ENCODE measurements at regions not wholly inside any gene's neighbourhood (a gene's known extent, or its start where the extent isn't known, plus 50 kb on each side); places are given as distances from the start of the nearest gene placed in this dataset.

- Mint-ChIP-seq H3K4me1 (no peaks in the 10 kb centered on the region), H3K36me3 (ENCODE audit: low read depth) (no peaks in the 10 kb centered on the region), H3K9me3 (peaks cover 2% of the 10 kb centered on the region), H3K27ac (ENCODE audit: unreplicated experiment) (no peak overlapping the region), H3K27me3 (ENCODE audit: low read depth) (peaks cover 36% of the 10 kb centered on the region), H3K4me3 (no peak overlapping the region)
- no peak for DNase-seq (ENCODE audit: low read depth, low spot score)
- TF ChIP-seq, protein P1, sequence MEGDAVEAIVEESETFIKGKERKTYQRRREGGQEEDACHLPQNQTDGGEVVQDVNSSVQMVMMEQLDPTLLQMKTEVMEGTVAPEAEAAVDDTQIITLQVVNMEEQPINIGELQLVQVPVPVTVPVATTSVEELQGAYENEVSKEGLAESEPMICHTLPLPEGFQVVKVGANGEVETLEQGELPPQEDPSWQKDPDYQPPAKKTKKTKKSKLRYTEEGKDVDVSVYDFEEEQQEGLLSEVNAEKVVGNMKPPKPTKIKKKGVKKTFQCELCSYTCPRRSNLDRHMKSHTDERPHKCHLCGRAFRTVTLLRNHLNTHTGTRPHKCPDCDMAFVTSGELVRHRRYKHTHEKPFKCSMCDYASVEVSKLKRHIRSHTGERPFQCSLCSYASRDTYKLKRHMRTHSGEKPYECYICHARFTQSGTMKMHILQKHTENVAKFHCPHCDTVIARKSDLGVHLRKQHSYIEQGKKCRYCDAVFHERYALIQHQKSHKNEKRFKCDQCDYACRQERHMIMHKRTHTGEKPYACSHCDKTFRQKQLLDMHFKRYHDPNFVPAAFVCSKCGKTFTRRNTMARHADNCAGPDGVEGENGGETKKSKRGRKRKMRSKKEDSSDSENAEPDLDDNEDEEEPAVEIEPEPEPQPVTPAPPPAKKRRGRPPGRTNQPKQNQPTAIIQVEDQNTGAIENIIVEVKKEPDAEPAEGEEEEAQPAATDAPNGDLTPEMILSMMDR (conservative IDR thresholded peaks at IDR 0.05), result no peak
Measured at GRCh38 chr20:41927655-41928054, 309.5 kb upstream of the CHD6 start.

DNA sequence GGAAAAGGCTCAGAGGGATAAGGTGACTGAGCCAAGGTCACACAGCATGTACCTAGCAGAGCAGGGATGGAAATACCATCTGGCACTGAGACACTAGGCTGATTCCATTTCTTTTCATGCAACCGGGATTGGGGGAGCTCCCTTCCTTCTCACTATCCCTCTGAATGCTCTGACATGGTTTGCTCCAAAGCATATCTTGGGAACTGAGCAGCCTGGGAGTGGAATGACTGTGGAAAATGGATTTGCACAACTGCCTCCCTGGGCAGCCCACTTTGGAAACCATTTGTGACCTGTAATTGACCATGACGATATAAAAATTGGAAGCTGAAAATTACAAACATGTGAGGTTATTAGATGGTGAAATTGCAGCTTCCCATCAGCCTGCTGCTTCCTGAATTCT, 309.0 kb upstream of the CHD6 start:
- Mint-ChIP-seq H3K4me3 (no peak overlapping the region), H3K27ac (ENCODE audit: unreplicated experiment) (no peak overlapping the region), H3K9me3 (peaks cover 2% of the 10 kb centered on the region), H3K4me1 (no peaks in the 10 kb centered on the region), H3K36me3 (ENCODE audit: low read depth) (no peaks in the 10 kb centered on the region), H3K27me3 (ENCODE audit: low read depth) (peaks cover 36% of the 10 kb centered on the region)
- no peak for DNase-seq (ENCODE audit: low read depth, low spot score)
- TF ChIP-seq, protein P1 (conservative IDR thresholded peaks at IDR 0.05), result no peak

DNA sequence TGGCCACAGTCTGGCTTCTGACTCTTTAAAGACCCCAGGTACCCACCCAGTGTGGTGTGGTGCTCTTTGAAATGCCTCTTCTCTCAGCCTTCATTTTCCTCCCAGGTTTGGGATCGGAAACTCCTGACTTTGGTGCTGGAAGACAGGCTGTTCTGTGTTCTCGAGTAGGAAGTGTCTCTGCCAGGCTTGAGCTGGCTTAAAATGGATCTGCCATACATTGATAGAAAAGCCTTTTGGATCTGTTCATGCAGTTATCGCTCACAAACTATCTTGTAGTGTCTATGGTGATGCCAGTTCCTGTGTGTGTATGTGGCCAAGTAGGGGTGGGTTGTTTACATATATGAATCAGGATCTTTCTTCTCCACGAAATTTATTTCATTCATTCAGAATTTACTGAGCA, 307.3 kb upstream of the CHD6 start:
- TF ChIP-seq, protein P1 (conservative IDR thresholded peaks at IDR 0.05), result no peak

GRCh38 chr20:41923624-41924023, 305.4 kb upstream of the CHD6 start:
- TF ChIP-seq, protein P1 (conservative IDR thresholded peaks at IDR 0.05), result no peak
- Mint-ChIP-seq H3K4me1 (no peaks in the 10 kb centered on the region), H3K27me3 (ENCODE audit: low read depth) (peaks cover 53% of the 10 kb centered on the region), H3K4me3 (no peak overlapping the region), H3K9me3 (no peaks in the 10 kb centered on the region), H3K27ac (ENCODE audit: unreplicated experiment) (no peak overlapping the region), H3K36me3 (ENCODE audit: low read depth) (no peaks in the 10 kb centered on the region)
- no peak for DNase-seq (ENCODE audit: low read depth, low spot score)

More for the DNA sequence above, 307.3 kb upstream of the CHD6 start:
- Mint-ChIP-seq H3K9me3 (peaks cover 2% of the 10 kb centered on the region), H3K4me3 (no peak overlapping the region), H3K27ac (ENCODE audit: unreplicated experiment) (no peak overlapping the region), H3K36me3 (ENCODE audit: low read depth) (no peaks in the 10 kb centered on the region), H3K4me1 (no peaks in the 10 kb centered on the region), H3K27me3 (ENCODE audit: low read depth) (peaks cover 49% of the 10 kb centered on the region)
- no peak for DNase-seq (ENCODE audit: low read depth, low spot score)

- Mint-ChIP-seq H3K27ac (ENCODE audit: unreplicated experiment) (no peak overlapping the region), H3K4me3 (no peak overlapping the region), H3K9me3 (no peaks in the 10 kb centered on the region), H3K36me3 (ENCODE audit: low read depth) (no peaks in the 10 kb centered on the region), H3K4me1 (no peaks in the 10 kb centered on the region), H3K27me3 (ENCODE audit: low read depth) (peaks cover 26% of the 10 kb centered on the region)
- no peak for DNase-seq (ENCODE audit: low read depth, low spot score)
- TF ChIP-seq, protein P1 (conservative IDR thresholded peaks at IDR 0.05), result no peak
Measured at GRCh38 chr20:41913146-41913545, 295.0 kb upstream of the CHD6 start.

- Mint-ChIP-seq H3K27me3 (ENCODE audit: low read depth) (peaks cover 24% of the 10 kb centered on the region), H3K36me3 (ENCODE audit: low read depth) (no peaks in the 10 kb centered on the region), H3K4me3 (no peak overlapping the region), H3K9me3 (no peaks in the 10 kb centered on the region), H3K27ac (ENCODE audit: unreplicated experiment) (no peak overlapping the region), H3K4me1 (no peaks in the 10 kb centered on the region)
- TF ChIP-seq, protein P1 (conservative IDR thresholded peaks at IDR 0.05), result no peak
- DNase-seq (ENCODE audit: low read depth, low spot score), result no peak
Measured at GRCh38 chr20:41910558-41910957, 292.4 kb upstream of the CHD6 start.
